NCI-H128 (cell line): ENCODE measurements at regions not wholly inside any gene's neighbourhood (a gene's known extent, or its start where the extent isn't known, plus 50 kb on each side); places are given as distances from the start of the nearest gene placed in this dataset.

Source experiments
- DNase-seq: peaks from one replicate; lab custom pipeline; 2025; ENCODE audit not compliant: unreplicated experiment; lab: John Stamatoyannopoulos, UW

- DNase-seq = no peak
These were observed 92.8 kb downstream of the HNRNPLL start for GRCh38 chr2:38509947-38510326.

- DNase-seq = no peak
These were observed 93.3 kb downstream of the HNRNPLL start for GRCh38 chr2:38509314-38509946.

- peak; percentile 63 for DNase-seq
These were observed 94.3 kb downstream of the HNRNPLL start for GRCh38 chr2:38508311-38509039.

GRCh38 chr2:38507712-38508111, 95.0 kb downstream of the HNRNPLL start:
- DNase-seq = no peak

- no peak for DNase-seq
These were observed 96.9 kb downstream of the HNRNPLL start for GRCh38 chr2:38505779-38506178.

- DNase-seq = no peak
These were observed 98.6 kb downstream of the HNRNPLL start for GRCh38 chr2:38504169-38504568.

GRCh38 chr2:38502107-38502506, 100.6 kb downstream of the HNRNPLL start:
- DNase-seq = no peak

- no peak for DNase-seq
These were observed 102.5 kb downstream of the HNRNPLL start for GRCh38 chr2:38500283-38500634.

GRCh38 chr2:38499548-38500282, 103.0 kb downstream of the HNRNPLL start:
- DNase-seq = no peak

- no peak for DNase-seq
These were observed 104.7 kb downstream of the HNRNPLL start for GRCh38 chr2:38498045-38498481.

- no peak for DNase-seq
These were observed 105.1 kb downstream of the HNRNPLL start for GRCh38 chr2:38497670-38498037.

GRCh38 chr2:38496927-38497669, 105.6 kb downstream of the HNRNPLL start:
- no peak for DNase-seq

GRCh38 chr2:38495880-38496279, 106.8 kb downstream of the HNRNPLL start:
- DNase-seq = no peak

- DNase-seq = no peak
These were observed 108.3 kb downstream of the HNRNPLL start for GRCh38 chr2:38494394-38494793.

GRCh38 chr2:38492042-38492615, 110.6 kb downstream of the HNRNPLL start:
- DNase-seq = no peak

- no peak for DNase-seq
These were observed 111.3 kb downstream of the HNRNPLL start for GRCh38 chr2:38491436-38491835.

GRCh38 chr2:38489846-38490245, 112.8 kb upstream of the ATL2 start:
- no peak for DNase-seq

GRCh38 chr2:38487852-38488251, 110.8 kb upstream of the ATL2 start:
- no peak for DNase-seq

- no peak for DNase-seq
These were observed 109.3 kb upstream of the ATL2 start for GRCh38 chr2:38486213-38487026.

- no peak for DNase-seq
These were observed 108.7 kb upstream of the ATL2 start for GRCh38 chr2:38485734-38486133.
